B cell (primary cell): ENCODE measurements at regions not wholly inside any gene's neighbourhood (a gene's known extent, or its start where the extent isn't known, plus 50 kb on each side); places are given as distances from the start of the nearest gene placed in this dataset.

ENCODE experiments used
- ATAC-seq: fragments of 200-7000 bp; cut with Tn5 transposase; one replicate; pipeline ENCODE4 v1.10.0; 2021; ENCODE audit warnings: low read depth, mild to moderate bottlenecking, moderate number of reproducible peaks, moderate library complexity
- CTCF ChIA-PET: fragments of 350-600 bp; sonication (Branson Sonifier 250); formaldehyde crosslinking; loops from one replicate; lab custom pipeline; 2021; ENCODE audit warnings: antibody characterized with exemption, inconsistent platforms; lab: Charles Lee
- POLR2A ChIA-PET: fragments of 350-600 bp; sonication (Branson Sonifier 250); formaldehyde crosslinking; loops from one replicate; lab custom pipeline; 2021; ENCODE audit warnings: antibody characterized with exemption; lab: Charles Lee
- DNase-seq: peaks from one replicate; pipeline ENCODE4 v3.0.0; 2013
- H2AFZ ChIP-seq: 2 replicates; pipeline ENCODE4 v1.6.1; 2012; ENCODE audit warnings: mild to moderate bottlenecking, low read depth, low read length; ENCODE audit not compliant: insufficient read depth, poor library complexity, severe bottlenecking
- H3K27ac ChIP-seq, 2 donors: 1 replicate in 1 of 2; 2 replicates in 1 of 2; pipeline ENCODE4 v1.5.1; 2012 to 2013; ENCODE audit warnings: low read length in 2 of 2, mild to moderate bottlenecking in 2 of 2, moderate library complexity in 1 of 2
- H3K27me3 ChIP-seq, 4 experiments: fragments of 200-600 bp in 1 of 4; sonication (generic) in 1 of 4; replicated peaks in 1 of 4; 1 replicate in 2 of 4; 2 replicates in 2 of 4; pipeline versions ENCODE4 v1.6.1 to v1.7.0; 2013 to 2016; ENCODE audit warnings: low read length in 3 of 4, mild to moderate bottlenecking in 2 of 4, mixed read lengths in 1 of 4, moderate library complexity in 1 of 4; ENCODE audit not compliant: insufficient read depth in 4 of 4, control insufficient read depth in 3 of 4; ENCODE audit errors: control extremely low read depth in 1 of 4
- H3K36me3 ChIP-seq, 2 experiments: replicated peaks in 1 of 2; 1 replicate in 1 of 2; 2 replicates in 1 of 2; pipeline versions ENCODE4 v1.6.1 to v1.7.1; 2013; ENCODE audit warnings: low read length in 1 of 2; ENCODE audit not compliant: insufficient read depth in 2 of 2, control insufficient read depth in 1 of 2; ENCODE audit errors: control extremely low read depth in 1 of 2, extremely low read depth in 1 of 2
- H3K4me1 ChIP-seq, 2 donors: fragments of 200-600 bp in 1 of 2; sonication (generic) in 1 of 2; 1 replicate in 1 of 2; 2 replicates in 1 of 2; pipeline versions ENCODE4 v1.5.1 to v1.6.1; 2013 to 2017; ENCODE audit warnings: low read length in 2 of 2; ENCODE audit not compliant: control insufficient read depth in 2 of 2, insufficient read depth in 2 of 2
- H3K4me2 ChIP-seq: replicated peaks from 2 replicates; pipeline ENCODE3; 2012; ENCODE audit warnings: mild to moderate bottlenecking, low read depth, low read length; ENCODE audit not compliant: poor library complexity, severe bottlenecking
- H3K4me3 ChIP-seq, 5 experiments: fragments of 200-600 bp in 1 of 5; sonication (generic) in 1 of 5; 1 replicate in 3 of 5; 2 replicates in 2 of 5; pipeline versions ENCODE4 v1.5.1 to v1.7.0; 2011 to 2016; ENCODE audit warnings: low read length in 4 of 5, mild to moderate bottlenecking in 4 of 5, low read depth in 2 of 5, control low read depth in 1 of 5, moderate library complexity in 1 of 5; ENCODE audit not compliant: insufficient read depth in 1 of 5; ENCODE audit errors: control extremely low read depth in 1 of 5, extremely low read depth in 1 of 5
- H3K79me2 ChIP-seq: fragments of 200-600 bp; sonication (generic); one replicate; pipeline ENCODE4 v1.6.0; 2016; ENCODE audit warnings: low read length; ENCODE audit not compliant: control insufficient read depth, insufficient read depth
- H3K9ac ChIP-seq: fragments of 200-600 bp; sonication (generic); 2 replicates; pipeline ENCODE4 v1.6.1; 2017; ENCODE audit warnings: mild to moderate bottlenecking, low read length, moderate library complexity
- H3K9me3 ChIP-seq, 3 donors: one replicate each; pipeline versions ENCODE4 v1.6.1 to v1.7.1; 2013; ENCODE audit warnings: low read length in 2 of 3; ENCODE audit not compliant: control insufficient read depth in 2 of 3, insufficient read depth in 1 of 3; ENCODE audit errors: control extremely low read depth in 1 of 3
- H4K20me1 ChIP-seq: 2 replicates; pipeline ENCODE4 v1.6.0; 2012; ENCODE audit warnings: mild to moderate bottlenecking, low read length; ENCODE audit not compliant: insufficient read depth, control insufficient read depth, poor library complexity, severe bottlenecking
- H3K27ac Mint-ChIP-seq: one replicate; pipeline ENCODE4 v1.8.0; 2021; ENCODE audit warnings: mixed read lengths
- H3K27me3 Mint-ChIP-seq: one replicate; pipeline ENCODE4 v1.8.0; 2021; ENCODE audit warnings: mixed read lengths
- H3K4me1 Mint-ChIP-seq: one replicate; pipeline ENCODE4 v1.8.0; 2021; ENCODE audit warnings: mixed read lengths
- H3K4me3 Mint-ChIP-seq: one replicate; pipeline ENCODE4 v1.8.0; 2021; ENCODE audit warnings: mixed read lengths
- H3K9me3 Mint-ChIP-seq: one replicate; pipeline ENCODE4 v1.8.0; 2022; ENCODE audit warnings: mixed read lengths; ENCODE audit not compliant: insufficient read depth
- EZH2 ChIP-seq: IDR thresholded peaks from 2 replicates; pipeline ENCODE4 v1.6.1; 2012; ENCODE audit warnings: borderline replicate concordance, low read depth, mild to moderate bottlenecking, moderate library complexity, low read length; ENCODE audit not compliant: insufficient read depth, poor library complexity, severe bottlenecking
- WGBS: methylation state at CpG from one replicate; pipeline ENCODE4 v1.1.5; 2013; ENCODE audit warnings: missing lambda C conversion rate; ENCODE audit not compliant: insufficient coverage; 5-methylcytosine and 5-hydroxymethylcytosine counted together
- intact Hi-C: fragments of 100-400 bp; cut with micrococcal nuclease; formaldehyde crosslinking; loops from one replicate; pipeline ENCODE4 v1.10.0; 2022
- TF ChIP-seq, protein P1 (sequence below): fragments of 200-600 bp; IDR thresholded peaks from one replicate; pipeline ENCODE4 v1.8.0; 2022; ENCODE audit warnings: antibody characterized with exemption, mild to moderate bottlenecking

DNA sequence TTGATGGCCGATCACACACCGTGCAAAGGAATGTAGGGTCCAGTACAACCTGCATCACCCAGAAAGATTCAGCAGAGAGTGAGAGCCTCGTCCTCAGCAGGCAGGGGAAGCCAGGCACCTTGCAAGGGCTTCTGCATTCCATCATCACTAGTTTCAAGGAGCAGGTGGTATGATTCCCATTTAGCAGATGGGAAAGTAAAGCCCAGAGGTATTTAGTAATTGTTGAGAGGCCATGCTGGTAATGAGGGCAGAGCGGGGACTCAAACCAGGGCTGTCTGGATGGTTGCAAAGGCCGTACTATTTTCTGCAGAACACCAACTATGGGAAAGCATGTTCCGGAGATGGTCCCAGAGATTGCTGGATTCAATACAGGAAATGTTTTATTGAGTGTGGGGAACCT, 65.8 kb upstream of the MRTFB start:
- Histone ChIP-seq H4K20me1 (no peaks in the 10 kb centered on the region), H3K27ac (no peak overlapping the region), H3K9ac (no peak overlapping the region), H3K4me1 (peaks cover 15 to 18% of the 10 kb centered on the region in 2 donors), H3K36me3 (no peaks in the 10 kb centered on the region), H2AFZ (peak overlapping the region; percentile 25), H3K9me3 (no peaks in the 10 kb centered on the region), H3K4me3 (no peak overlapping the region), H3K4me2 (no peak overlapping the region), H3K27me3 (no peaks in the 10 kb centered on the region), H3K79me2 (no peaks in the 10 kb centered on the region)
- ChIA-PET POLR2A (no interaction called here), CTCF (no interaction called here)
- H3K4me3 Mint-ChIP-seq: no peak overlapping the region
- no peak for DNase-seq
- intact Hi-C loops: no loop called here
- peaks cover 10% of the 10 kb centered on the region for H3K27me3 Mint-ChIP-seq
- TF ChIP-seq, protein P1, sequence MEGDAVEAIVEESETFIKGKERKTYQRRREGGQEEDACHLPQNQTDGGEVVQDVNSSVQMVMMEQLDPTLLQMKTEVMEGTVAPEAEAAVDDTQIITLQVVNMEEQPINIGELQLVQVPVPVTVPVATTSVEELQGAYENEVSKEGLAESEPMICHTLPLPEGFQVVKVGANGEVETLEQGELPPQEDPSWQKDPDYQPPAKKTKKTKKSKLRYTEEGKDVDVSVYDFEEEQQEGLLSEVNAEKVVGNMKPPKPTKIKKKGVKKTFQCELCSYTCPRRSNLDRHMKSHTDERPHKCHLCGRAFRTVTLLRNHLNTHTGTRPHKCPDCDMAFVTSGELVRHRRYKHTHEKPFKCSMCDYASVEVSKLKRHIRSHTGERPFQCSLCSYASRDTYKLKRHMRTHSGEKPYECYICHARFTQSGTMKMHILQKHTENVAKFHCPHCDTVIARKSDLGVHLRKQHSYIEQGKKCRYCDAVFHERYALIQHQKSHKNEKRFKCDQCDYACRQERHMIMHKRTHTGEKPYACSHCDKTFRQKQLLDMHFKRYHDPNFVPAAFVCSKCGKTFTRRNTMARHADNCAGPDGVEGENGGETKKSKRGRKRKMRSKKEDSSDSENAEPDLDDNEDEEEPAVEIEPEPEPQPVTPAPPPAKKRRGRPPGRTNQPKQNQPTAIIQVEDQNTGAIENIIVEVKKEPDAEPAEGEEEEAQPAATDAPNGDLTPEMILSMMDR: no peak
- TF ChIP-seq EZH2: no peak
- no peak overlapping the region for H3K27ac Mint-ChIP-seq
- no peaks in the 10 kb centered on the region for H3K9me3 Mint-ChIP-seq
- WGBS: 81% methylated on average over 4 of the region's 6 CpGs
- peaks cover 16% of the 10 kb centered on the region for H3K4me1 Mint-ChIP-seq
- no peak for ATAC-seq

DNA sequence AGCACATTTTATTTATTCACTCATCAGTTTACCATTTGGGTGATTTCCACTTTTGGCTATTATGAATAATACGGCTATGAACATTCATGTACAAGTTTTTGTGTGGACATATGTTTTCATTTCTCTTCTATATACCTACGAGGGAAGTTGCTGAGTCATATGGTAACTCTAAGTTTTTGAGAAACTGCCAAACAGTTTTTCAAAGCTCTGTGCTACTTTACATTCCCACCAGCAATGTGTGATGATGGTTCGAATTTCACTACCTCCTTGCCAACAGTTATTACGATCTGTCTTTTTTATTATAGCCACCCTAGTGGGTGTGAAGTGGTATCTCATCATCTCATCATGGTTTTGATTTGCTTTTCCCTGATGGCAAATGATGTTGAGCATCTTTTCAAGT, 63.7 kb upstream of the MRTFB start:
- no peak overlapping the region for H3K4me3 Mint-ChIP-seq
- CTCF ChIA-PET: no interaction called here

More for the DNA sequence above, 63.7 kb upstream of the MRTFB start:
- Mint-ChIP-seq H3K27me3 (peaks cover 13% of the 10 kb centered on the region), H3K9me3 (no peaks in the 10 kb centered on the region), H3K27ac (no peak overlapping the region), H3K4me1 (peaks cover 12% of the 10 kb centered on the region)
- H3K4me2 ChIP-seq: no peak overlapping the region
- no peaks in the 10 kb centered on the region for H4K20me1 ChIP-seq
- no peak overlapping the region for H3K27ac ChIP-seq
- no peaks in the 10 kb centered on the region for H3K9me3 ChIP-seq
- H2AFZ ChIP-seq: no peak overlapping the region
- H3K36me3 ChIP-seq: no peaks in the 10 kb centered on the region
- no peak for ATAC-seq
- no peaks in the 10 kb centered on the region for H3K27me3 ChIP-seq
- WGBS: no CpG with 5 or more reads among the region's 4 CpGs
- H3K4me3 ChIP-seq: no peak overlapping the region
- H3K9ac ChIP-seq: no peak overlapping the region
- POLR2A ChIA-PET: no interaction called here
- no peak for DNase-seq
- no peaks in the 10 kb centered on the region for H3K79me2 ChIP-seq
- intact Hi-C loops: no loop called here
- H3K4me1 ChIP-seq: peaks cover 10 to 12% of the 10 kb centered on the region in 2 donors
- TF ChIP-seq, protein P1: no peak
- TF ChIP-seq EZH2: no peak
